GM18499 (cell line): ENCODE measurements at regions not wholly inside any gene's neighbourhood (a gene's known extent, or its start where the extent isn't known, plus 50 kb on each side); places are given as distances from the start of the nearest gene placed in this dataset.

Experiments
- ATAC-seq: cut with Tn5 transposase; IDR thresholded peaks from one replicate; pipeline ENCODE4 v1.9.1; 2021; ENCODE audit warnings: moderate number of reproducible peaks; ENCODE audit not compliant: insufficient read depth, unreplicated experiment

DNA sequence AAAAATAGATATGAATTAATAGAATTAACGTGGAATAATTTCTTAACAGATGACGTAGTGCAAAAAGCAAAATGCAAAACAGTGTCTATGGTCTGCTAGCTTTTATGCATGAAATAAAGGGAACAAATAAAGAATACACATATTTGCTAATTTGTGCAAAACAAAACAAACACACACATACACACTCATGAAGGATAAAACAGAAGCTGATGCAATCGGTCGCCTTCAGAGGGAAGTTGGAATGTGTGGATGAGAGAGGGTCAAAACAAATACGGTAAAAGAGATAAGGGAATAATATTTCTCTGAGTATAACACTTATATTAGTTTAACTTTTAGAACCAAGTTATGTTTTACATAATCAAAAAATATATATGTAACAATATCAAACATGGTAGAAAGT lies 1160.9 kb upstream of the PCDH9 start:
- ATAC-seq, result no peak

DNA sequence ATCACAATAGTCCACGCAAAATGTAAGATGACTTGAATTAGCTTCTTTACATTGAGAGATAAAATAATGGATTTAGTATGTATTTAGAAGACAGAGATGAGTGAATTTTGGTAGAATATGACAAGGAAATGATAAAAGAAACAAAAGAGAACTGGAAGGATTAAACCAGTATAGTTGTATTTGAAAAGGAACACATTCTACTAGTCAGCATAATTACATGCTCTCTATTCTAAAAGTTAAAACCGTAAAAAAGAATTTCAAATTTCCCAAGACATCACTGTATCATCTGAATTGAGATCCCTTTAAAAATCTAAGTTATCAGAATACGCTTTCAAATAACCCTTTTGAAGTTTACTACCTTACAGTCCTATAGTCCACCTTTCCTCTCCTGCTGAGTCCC lies 1156.7 kb upstream of the PCDH9 start:
- no peak for ATAC-seq

DNA sequence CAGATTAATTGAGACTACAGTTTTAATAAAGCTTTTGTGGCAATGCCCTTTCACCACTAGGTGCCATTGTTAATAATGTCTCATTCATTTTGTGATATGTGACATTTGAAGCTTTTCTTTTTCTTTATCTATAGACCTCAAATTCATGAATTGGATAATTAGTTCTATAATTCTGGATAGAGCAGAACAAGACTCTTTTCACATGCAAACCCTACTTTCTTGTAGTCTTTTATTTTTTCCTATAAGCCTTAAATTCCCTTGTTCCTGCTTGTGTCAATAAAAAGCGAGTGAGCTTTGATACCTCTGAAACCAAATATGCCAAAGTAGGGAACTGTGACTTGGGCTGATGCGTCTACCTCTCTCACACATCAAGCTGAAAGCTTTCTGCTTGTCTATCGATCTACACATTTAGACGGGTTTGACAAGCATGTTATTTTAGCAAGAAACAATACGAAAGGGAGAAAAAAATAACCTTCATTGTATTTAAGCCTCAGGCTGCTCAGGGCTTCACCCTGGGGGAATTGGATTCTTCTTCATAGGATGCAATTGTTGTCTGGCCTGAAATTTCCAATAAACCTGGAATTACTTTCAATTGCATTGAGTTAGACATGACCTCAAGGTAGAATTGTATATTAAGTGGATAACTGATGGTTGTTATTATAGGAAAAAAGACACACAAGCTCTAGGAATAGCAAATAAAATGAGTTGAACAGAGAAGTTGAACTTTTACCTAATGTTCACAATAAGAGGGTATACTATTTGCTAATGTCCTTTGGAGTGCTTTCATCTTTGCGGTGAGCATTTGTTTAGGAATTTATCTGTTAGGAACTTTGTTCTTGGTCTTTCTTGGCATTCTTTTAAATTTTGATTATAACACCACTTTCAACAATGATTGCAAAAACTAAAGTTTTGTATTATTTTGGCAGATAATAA lies 1150.2 kb upstream of the PCDH9 start:
- ATAC-seq, result no peak

DNA sequence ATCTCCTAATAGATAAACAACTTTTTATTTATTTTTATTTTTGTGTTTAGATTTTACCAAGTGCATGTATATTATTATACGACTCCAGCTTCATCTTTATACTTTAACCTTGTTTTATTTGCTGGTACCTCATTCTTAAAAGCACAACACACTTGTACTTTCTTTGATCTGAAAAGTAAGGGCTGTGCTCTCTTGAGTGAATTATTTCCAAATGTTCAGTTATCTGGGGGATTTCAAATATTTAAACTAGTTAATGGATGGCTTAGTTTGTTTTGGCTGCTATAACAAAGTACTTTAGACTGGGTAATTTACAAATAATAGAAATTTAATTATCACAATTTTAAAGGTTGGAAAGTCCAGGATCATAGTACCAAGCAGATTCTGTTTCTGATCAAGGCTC lies 1148.2 kb upstream of the PCDH9 start:
- ATAC-seq, result no peak

- ATAC-seq, result no peak
Measured at GRCh38 chr13:68375004-68375403, 1144.9 kb upstream of the PCDH9 start.

GRCh38 chr13:68369739-68370138 lies 1139.6 kb upstream of the PCDH9 start:
- ATAC-seq, result no peak

- no peak for ATAC-seq
Measured at GRCh38 chr13:68368922-68369321, 1138.8 kb upstream of the PCDH9 start.

DNA sequence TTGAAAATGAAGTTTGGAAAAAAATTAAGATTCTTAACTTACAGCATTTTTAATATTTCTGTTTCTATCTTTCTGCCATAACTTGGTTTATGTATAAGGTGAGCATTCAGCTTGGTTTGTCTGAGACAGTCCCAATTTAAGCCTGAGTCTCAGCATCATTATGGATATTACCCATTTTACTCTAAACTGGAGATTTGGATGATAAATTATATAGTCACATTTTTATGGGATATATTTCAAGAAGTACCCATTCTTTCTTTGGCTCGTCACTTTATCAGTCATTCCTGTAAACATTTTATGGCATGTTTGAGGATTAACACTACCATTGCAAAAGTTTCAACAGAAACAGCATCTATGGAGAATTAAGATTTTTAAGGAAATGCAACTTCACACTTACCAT lies 1129.0 kb upstream of the PCDH9 start:
- no peak for ATAC-seq

DNA sequence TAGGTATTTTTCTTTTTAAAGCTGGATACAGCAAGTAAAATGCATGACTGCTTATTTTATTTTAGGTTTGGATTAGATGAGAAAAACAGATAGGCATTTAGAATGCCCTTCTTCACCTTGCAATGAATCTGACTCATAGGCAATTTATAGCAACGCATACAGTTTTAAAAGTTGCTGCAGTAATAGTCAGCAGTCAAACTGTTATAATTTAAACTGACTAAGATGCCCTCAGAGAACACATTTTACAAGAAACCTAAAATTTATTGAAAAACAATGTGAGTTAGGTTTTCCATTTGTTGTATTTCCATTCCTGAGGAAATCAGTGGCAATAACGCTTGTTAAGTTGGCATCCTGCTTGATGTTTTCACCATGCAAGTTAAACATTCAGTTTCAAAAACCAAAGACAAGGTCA lies 1128.2 kb upstream of the PCDH9 start:
- no peak for ATAC-seq

- no peak for ATAC-seq
Measured at GRCh38 chr13:68350554-68350953, 1120.4 kb upstream of the PCDH9 start.

DNA sequence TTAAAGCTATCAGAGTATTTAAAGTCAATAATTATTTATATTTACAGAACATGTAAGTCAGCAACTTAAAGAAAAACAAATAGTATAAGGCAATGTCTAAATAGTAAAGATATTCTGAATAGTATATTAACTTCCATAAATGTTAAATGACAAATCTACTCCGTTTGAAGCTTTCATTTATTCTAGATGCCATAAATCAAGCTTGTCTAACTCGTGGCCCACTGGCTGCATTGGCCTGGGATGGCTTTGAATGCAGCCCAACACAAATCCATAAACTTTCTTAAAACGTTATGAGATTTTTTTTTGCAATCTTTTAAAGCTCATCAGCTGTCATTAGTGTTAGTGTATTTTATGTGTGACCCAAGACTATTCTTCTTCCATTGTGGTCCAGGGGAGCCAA lies 1117.1 kb upstream of the PCDH9 start:
- ATAC-seq, result no peak

DNA sequence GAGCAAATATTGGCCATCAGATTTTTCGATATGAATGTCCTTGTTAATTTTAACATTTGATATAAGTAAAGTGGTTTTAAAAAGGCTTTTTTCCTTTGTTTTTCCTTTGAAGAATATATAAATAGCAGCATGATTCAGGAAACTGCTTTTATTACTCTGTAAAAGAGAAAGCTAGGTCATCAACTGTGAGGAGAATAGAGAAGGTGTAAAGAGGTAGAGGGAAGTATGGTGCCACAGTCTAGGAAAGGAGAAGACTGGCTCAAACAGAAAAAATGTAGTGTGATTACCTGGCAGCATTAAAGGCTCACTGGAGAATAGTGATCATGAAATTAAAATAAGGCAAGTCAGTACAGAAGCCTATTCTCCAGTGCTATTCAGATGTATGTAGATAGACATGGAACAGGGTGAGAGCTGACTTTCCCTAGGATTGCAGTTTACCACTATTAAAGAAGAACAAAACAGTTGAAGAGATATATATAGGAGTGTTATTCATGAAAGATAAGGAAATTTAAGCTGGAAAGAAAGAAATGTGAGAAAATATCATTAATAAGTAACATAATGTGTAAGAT lies 1115.9 kb upstream of the PCDH9 start:
- no peak for ATAC-seq

DNA sequence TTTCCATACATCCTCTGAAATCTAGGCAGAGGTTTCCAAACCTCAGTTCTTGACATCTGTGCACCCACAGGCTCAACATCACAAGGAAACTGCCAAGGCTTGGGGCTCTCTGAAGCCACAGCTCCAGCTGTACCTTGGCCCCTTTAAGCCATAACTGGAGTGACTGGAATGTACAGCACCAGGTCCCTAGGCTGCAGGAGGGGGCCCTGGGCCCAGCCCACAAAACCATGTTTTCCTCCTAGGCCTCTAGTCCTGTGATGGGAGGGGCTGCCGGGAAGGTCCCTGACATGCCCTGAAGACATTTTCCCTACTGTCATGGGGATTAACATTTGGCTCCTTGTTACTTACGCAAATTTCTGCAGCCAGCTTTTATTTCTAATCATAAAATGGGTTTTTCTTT lies 1093.0 kb upstream of the PCDH9 start:
- no peak for ATAC-seq

- no peak for ATAC-seq
Measured at GRCh38 chr13:68319384-68319783, 1089.2 kb upstream of the PCDH9 start.

DNA sequence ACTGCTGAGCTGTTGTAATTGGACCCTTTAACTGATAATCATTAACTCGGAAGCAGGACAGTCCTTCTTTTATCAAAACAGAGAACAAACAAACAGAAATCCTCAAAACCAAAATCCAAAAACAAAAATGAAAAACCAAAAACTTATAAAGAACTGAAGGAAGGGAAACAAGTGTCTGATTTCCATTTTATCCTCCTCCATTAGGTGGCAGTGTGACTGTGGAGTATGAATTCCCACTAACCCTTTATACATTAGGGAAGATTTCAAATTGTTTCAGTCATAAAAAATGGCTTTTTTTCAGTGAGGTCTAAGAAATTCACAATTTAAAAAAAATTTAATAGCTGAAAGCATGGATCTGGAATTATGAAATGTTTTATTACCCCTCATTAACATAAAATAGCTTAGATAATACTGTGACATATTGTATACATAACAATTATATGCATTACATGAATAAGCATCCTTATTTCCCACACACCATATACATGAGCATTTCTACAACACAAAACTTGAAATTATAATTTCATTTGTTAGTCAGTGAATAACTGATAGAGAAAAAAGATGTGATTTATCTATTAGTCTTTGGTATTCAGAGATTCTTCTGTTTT lies 1074.3 kb upstream of the PCDH9 start:
- no peak for ATAC-seq

GRCh38 chr13:68293631-68294030 lies 1063.5 kb upstream of the PCDH9 start:
- no peak for ATAC-seq

DNA sequence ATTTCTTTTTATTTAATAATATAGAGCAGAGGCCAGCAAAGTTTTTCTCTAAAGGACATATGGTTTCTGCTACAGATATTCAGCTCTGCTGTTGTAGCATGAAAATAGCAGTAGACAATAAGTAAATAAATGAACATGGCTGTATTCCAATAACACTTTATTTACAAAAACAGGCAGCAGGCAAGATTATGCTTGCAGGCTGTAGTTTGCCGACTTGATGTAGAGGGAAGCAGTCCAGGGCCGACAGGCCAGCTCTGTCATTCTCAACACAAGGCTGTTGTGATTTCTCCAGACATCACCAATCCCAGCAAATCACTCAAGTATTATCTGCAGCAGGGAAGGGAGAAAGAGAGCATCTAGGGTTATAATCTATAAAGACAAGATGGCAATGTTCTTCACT lies 1062.5 kb upstream of the PCDH9 start:
- ATAC-seq, result no peak

DNA sequence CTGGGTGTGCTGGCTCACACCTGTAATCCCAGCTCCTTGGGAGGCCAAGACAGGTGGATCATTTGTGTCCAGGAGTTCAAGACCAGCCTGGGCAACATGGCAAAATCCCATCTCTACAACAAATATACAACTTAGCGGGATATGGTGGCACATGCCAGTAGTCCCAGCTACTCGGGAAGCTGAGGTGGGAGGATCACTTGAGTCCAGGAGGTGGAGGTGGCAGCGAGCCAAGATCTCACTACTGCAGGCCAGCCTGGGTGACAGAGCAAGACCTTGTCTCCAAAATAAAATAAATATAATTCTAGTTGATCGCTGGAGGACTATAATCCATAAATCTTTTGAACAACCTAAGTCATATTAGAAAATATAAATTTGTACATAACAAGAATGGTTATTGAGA lies 1061.5 kb upstream of the PCDH9 start:
- ATAC-seq, result no peak

DNA sequence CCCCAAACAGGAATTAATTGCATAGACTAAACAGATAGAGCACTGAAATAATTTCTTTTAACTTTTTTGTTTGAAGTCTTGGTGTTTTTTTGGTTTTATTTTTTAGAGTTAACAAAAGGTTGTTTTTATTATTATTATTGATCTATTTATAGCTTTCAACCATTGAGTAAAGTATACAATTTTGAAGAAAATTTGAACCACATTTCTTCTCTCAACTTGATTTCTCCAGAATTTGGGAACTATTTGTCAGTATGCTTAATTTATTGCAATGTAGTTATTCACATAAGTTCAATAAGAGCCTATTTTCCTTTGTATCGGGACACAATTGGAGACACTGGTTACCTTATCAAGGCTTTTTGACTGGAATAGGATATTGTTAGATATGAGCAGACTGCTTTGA lies 1045.6 kb upstream of the PCDH9 start:
- no peak for ATAC-seq

- ATAC-seq, result no peak
Measured at GRCh38 chr13:68272652-68273051, 1042.5 kb upstream of the PCDH9 start.

- ATAC-seq, result no peak
Measured at GRCh38 chr13:68264692-68265091, 1034.6 kb upstream of the PCDH9 start.

GRCh38 chr13:68261105-68261504 lies 1031.0 kb upstream of the PCDH9 start:
- no peak for ATAC-seq
